K562 (cell line): ENCODE measurements at regions not wholly inside any gene's neighbourhood (a gene's known extent, or its start where the extent isn't known, plus 50 kb on each side); places are given as distances from the start of the nearest gene placed in this dataset.

Experiments
- ATAC-seq: fragments of 200-7000 bp; cut with Tn5 transposase; 3 replicates; pipeline ENCODE4 v1.9.1; 2020; ENCODE audit warnings: moderate library complexity
- BruUV-seq: library from RNA; stranded (reverse); fragments of 400-500 nt; replicated peaks from 2 replicates; lab custom pipeline; 2021; lab: Mats Ljungman, UMichigan
- CTCF ChIA-PET: fragments of 300-600 bp; formaldehyde crosslinking; extraction: SDS; loops from one replicate; lab custom pipeline; 2021; ENCODE audit warnings: low intra/inter-chr PET ratio; lab: Yijun Ruan, JAX
- POLR2A ChIA-PET: fragments of 300-600, 350-650 bp; sonication (Branson Sonifier 250); formaldehyde crosslinking; extraction: SDS; loops from one replicate; lab custom pipeline; 2021; ENCODE audit warnings: antibody characterized with exemption, inconsistent platforms; lab: Yijun Ruan, JAX
- DNase-seq, 4 experiments: peaks; one replicate each; pipeline versions ENCODE4 v3.0.0 to v3.0.0-alpha.2; 2011 to 2018; ENCODE audit warnings: low spot score in 3 of 4, mixed read lengths in 3 of 4; ENCODE audit errors: extremely low read depth in 1 of 4
- FAIRE-seq: peaks from 2 replicates; lab custom pipeline; 2011; peaks lifted over from hg19 to GRCh38; lab: Jason Lieb, UNC
- H2AFZ ChIP-seq: 2 replicates; pipeline ENCODE4 v1.6.0; 2011; ENCODE audit warnings: low read depth, low read length, control low read depth, inconsistent platforms
- H3K27ac ChIP-seq: fragments of 200-600 bp; 3 replicates; pipeline ENCODE4 v1.8.0; 2011; ENCODE audit warnings: low read depth, mild to moderate bottlenecking, control low read depth, inconsistent platforms, low read length, moderate library complexity, mixed read lengths; ENCODE audit errors: extremely low read depth
- H3K27me3 ChIP-seq, 2 experiments: fragments of 300-600 bp in 1 of 2; 2 replicates in 1 of 2; 3 replicates in 1 of 2; pipeline versions ENCODE4 v1.6.0 to v1.8.0; 2011; ENCODE audit warnings: inconsistent platforms in 2 of 2, low read length in 2 of 2, mild to moderate bottlenecking in 1 of 2, mixed read lengths in 1 of 2, moderate library complexity in 1 of 2; ENCODE audit not compliant: control insufficient read depth in 2 of 2, insufficient read depth in 2 of 2
- H3K36me3 ChIP-seq: fragments of 300-600 bp; 3 replicates; pipeline ENCODE4 v1.8.0; 2011; ENCODE audit warnings: mild to moderate bottlenecking, low read length, inconsistent platforms; ENCODE audit not compliant: control insufficient read depth, insufficient read depth
- H3K4me1 ChIP-seq, 2 experiments: fragments of 200-600 bp in 1 of 2; replicated peaks in 1 of 2; 2 replicates in 1 of 2; 3 replicates in 1 of 2; pipeline versions ENCODE4 v1.5.1 to v1.8.0; 2011; ENCODE audit warnings: inconsistent platforms in 2 of 2, low read length in 2 of 2, mild to moderate bottlenecking in 1 of 2, mixed read lengths in 1 of 2, moderate library complexity in 1 of 2; ENCODE audit not compliant: control insufficient read depth in 2 of 2, insufficient read depth in 2 of 2
- H3K4me2 ChIP-seq: 2 replicates; pipeline ENCODE4 v1.6.1; 2011; ENCODE audit warnings: low read length, control low read depth, inconsistent platforms, mixed read lengths; ENCODE audit not compliant: insufficient read depth
- H3K4me3 ChIP-seq: fragments of 200-600 bp; sonication (generic), shearing (Covaris generic); 2 replicates; pipeline ENCODE4 v1.5.1; 2016; ENCODE audit warnings: control low read depth, inconsistent platforms
- H3K79me2 ChIP-seq: fragments of 200-600 bp; 3 replicates; pipeline ENCODE4 v1.8.0; 2011; ENCODE audit warnings: low read length, inconsistent platforms; ENCODE audit not compliant: control insufficient read depth, insufficient read depth
- H3K9ac ChIP-seq, 2 experiments: 2 replicates each; pipeline versions ENCODE4 v1.6.0 to v1.6.1; 2011; ENCODE audit warnings: low read depth in 2 of 2, low read length in 2 of 2, control low read depth in 1 of 2, inconsistent platforms in 1 of 2, mild to moderate bottlenecking in 1 of 2, mixed read lengths in 1 of 2; ENCODE audit not compliant: insufficient read depth in 1 of 2
- H3K9me1 ChIP-seq: one replicate; pipeline ENCODE4 v1.6.0; 2011; ENCODE audit warnings: inconsistent platforms, mild to moderate bottlenecking, low read length, moderate library complexity; ENCODE audit not compliant: control insufficient read depth, insufficient read depth
- H3K9me3 ChIP-seq: replicated peaks from 2 replicates; pipeline ENCODE4 v1.5.1; 2011; ENCODE audit warnings: low read depth, low read length, inconsistent platforms; ENCODE audit not compliant: control insufficient read depth, insufficient read depth
- H4K20me1 ChIP-seq: replicated peaks from 2 replicates; pipeline ENCODE4 v1.6.1; 2011; ENCODE audit warnings: low read length, inconsistent platforms, mixed read lengths; ENCODE audit not compliant: control insufficient read depth, insufficient read depth
- CREB1 ChIP-seq, 2 experiments: sonication (generic) in 1 of 2; formaldehyde crosslinking in 1 of 2; IDR thresholded peaks; 2 replicates each; pipeline versions ENCODE4 v1.6.1 to v1.8.0; 2012 to 2022; ENCODE audit warnings: inconsistent platforms in 1 of 2, mild to moderate bottlenecking in 1 of 2, missing genetic modification reagents in 1 of 2, moderate library complexity in 1 of 2
- FOXM1 ChIP-seq, 2 experiments: fragments of 450-650 bp in 1 of 2; sonication (generic) in 1 of 2; formaldehyde crosslinking in 1 of 2; IDR thresholded peaks; 2 replicates each; pipeline versions ENCODE4 v1.6.1 to v1.9.0; 2017 to 2022; ENCODE audit warnings: low read depth in 2 of 2, mild to moderate bottlenecking in 2 of 2, missing genetic modification reagents in 1 of 2, moderate library complexity in 1 of 2
- HSF4 ChIP-seq: fragments of 250-450 bp; sonication (Bioruptor Pico); IDR thresholded peaks from 2 replicates; pipeline ENCODE4 v2.1.2; 2022; ENCODE audit warnings: mild to moderate bottlenecking, moderate library complexity, borderline replicate concordance
- IRF9 ChIP-seq: fragments of 450-650 bp; IDR thresholded peaks from 2 replicates; pipeline ENCODE4 v1.6.1; 2016; ENCODE audit warnings: missing biosample characterization, missing genetic modification characterization
- NUFIP1 ChIP-seq: fragments of 450-650 bp; IDR thresholded peaks from 2 replicates; pipeline ENCODE4 v1.6.1; 2018; ENCODE audit not compliant: partially characterized antibody
- OTX1 ChIP-seq: fragments of 450-650 bp; formaldehyde crosslinking; IDR thresholded peaks from 2 replicates; pipeline ENCODE4 v1.4.0; 2022; ENCODE audit warnings: mild to moderate bottlenecking
- SLC30A9 ChIP-seq: fragments of 250-450 bp; sonication (Bioruptor Pico); IDR thresholded peaks from 2 replicates; pipeline ENCODE4 v1.8.0; 2022; ENCODE audit warnings: mild to moderate bottlenecking, moderate library complexity
- TCF15 ChIP-seq: fragments of 250-450 bp; sonication (Bioruptor Pico); IDR thresholded peaks from 2 replicates; pipeline ENCODE4 v1.8.0; 2022; ENCODE audit warnings: moderate library complexity, mild to moderate bottlenecking, inconsistent platforms
- WHSC1 ChIP-seq: IDR thresholded peaks from one replicate; pipeline ENCODE4 v1.6.1; 2012; ENCODE audit warnings: low read length, control low read depth, inconsistent platforms
- ZKSCAN3 ChIP-seq: fragments of 250-450 bp; sonication (Bioruptor Pico); IDR thresholded peaks from 2 replicates; pipeline ENCODE4 v1.4.0; 2020
- ZNF134 ChIP-seq: fragments of 250-450 bp; sonication (Bioruptor Pico); conservative IDR thresholded peaks from 2 replicates; pipeline ENCODE4 v1.4.0; 2020
- WGBS: fragments of 100-300 bp; shearing (Covaris generic); methylation state at CpG from one replicate; pipeline ENCODE4 v1.1.6; 2016; ENCODE audit warnings: low coverage, mixed read lengths; ENCODE audit not compliant: insufficient coverage; ENCODE audit errors: missing lambda C conversion rate; 5-methylcytosine and 5-hydroxymethylcytosine counted together
- in situ Hi-C: fragments of 300-500 bp; cut with MboI; formaldehyde crosslinking; loops from 4 replicates; pipeline ENCODE4 v1.15.0; 2018; ENCODE audit warnings: inconsistent platforms, mixed read lengths
- intact Hi-C: fragments of 100-400 bp; cut with micrococcal nuclease; formaldehyde crosslinking; loops from 2 replicates; pipeline ENCODE4 v1.14.2; 2022

- H3K27ac ChIP-seq = no peak overlapping the region
- POLR2A ChIA-PET = no interaction called here
These were observed 100.9 kb downstream of the RNASET2 start for GRCh38 chr6:166855416-166855815.

More at GRCh38 chr6:166855416-166855815, 100.9 kb downstream of the RNASET2 start:
- Histone ChIP-seq H3K4me3 (no peak overlapping the region), H3K79me2 (no peaks in the 10 kb centered on the region), H3K4me2 (no peak overlapping the region), H3K9ac (no peak overlapping the region), H3K36me3 (no peaks in the 10 kb centered on the region), H3K4me1 (peaks cover 7 to 12% of the 10 kb centered on the region in 2 experiments), H3K9me3 (no peaks in the 10 kb centered on the region), H3K27me3 (peaks cover 5 to 38% of the 10 kb centered on the region in 2 experiments; a peak in 4 of 5 replicates), H4K20me1 (no peaks in the 10 kb centered on the region), H2AFZ (no peak overlapping the region), H3K9me1 (no peaks in the 10 kb centered on the region)
- no peak for TF ChIP-seq CREB1 (IDR thresholded peaks at IDR 0.05)
- no peak for TF ChIP-seq CREB1 (CRISPR knock-in tag; IDR thresholded peaks at IDR 0.05)
- TF ChIP-seq TCF15 (CRISPR knock-in tag) = no peak
- no peak for TF ChIP-seq WHSC1
- no peak for TF ChIP-seq FOXM1 (IDR thresholded peaks at IDR 0.05; ENCODE audit: low read depth)
- TF ChIP-seq FOXM1 (CRISPR knock-in tag; IDR thresholded peaks at IDR 0.05; ENCODE audit: low read depth) = no peak
- TF ChIP-seq ZKSCAN3 (CRISPR knock-in tag) = no peak
- no peak for TF ChIP-seq IRF9
- no peak for TF ChIP-seq ZNF134 (CRISPR knock-in tag)
- TF ChIP-seq NUFIP1 = no peak
- no peak for TF ChIP-seq OTX1 (CRISPR knock-in tag)
- TF ChIP-seq HSF4 = no peak
- TF ChIP-seq SLC30A9 = no peak
- ATAC-seq (no peak), DNase-seq (no peak), FAIRE-seq (no peak)
- intact Hi-C loops = no loop called here
- CTCF ChIA-PET = no interaction called here
- in situ Hi-C loops = no loop called here
- 15% methylated on average over 1 of the region's 1 CpG for WGBS
- no TSS peak for BruUV-seq
